Lung (tissue), 11 donors: ENCODE measurements at regions not wholly inside any gene's neighbourhood (a gene's known extent, or its start where the extent isn't known, plus 50 kb on each side); places are given as distances from the start of the nearest gene placed in this dataset.

Source experiments
- ATAC-seq: fragments of 200-7000 bp; cut with Tn5 transposase; one replicate; pipeline ENCODE4 v1.9.1; 2020; ENCODE audit warnings: moderate number of reproducible peaks; ENCODE audit not compliant: insufficient read depth, low FRiP score
- DNase-seq, 3 donors: peaks; one replicate each; pipeline ENCODE4 v3.0.0-alpha.2; 2013 to 2017
- H3K27ac ChIP-seq, 2 donors: one replicate each; pipeline ENCODE4 v1.5.1; 2013; ENCODE audit warnings: mild to moderate bottlenecking in 2 of 2, moderate library complexity in 2 of 2, control low read depth in 1 of 2, inconsistent platforms in 1 of 2, low read depth in 1 of 2, low read length in 1 of 2
- H3K27me3 ChIP-seq, 3 donors: one replicate each; pipeline ENCODE4 v1.5.1; 2013; ENCODE audit warnings: low read length in 2 of 3; ENCODE audit not compliant: control insufficient read depth in 3 of 3, insufficient read depth in 3 of 3
- H3K36me3 ChIP-seq, 4 donors: one replicate each; pipeline ENCODE4 v1.5.1; 2013; ENCODE audit warnings: low read length in 4 of 4, mild to moderate bottlenecking in 1 of 4, moderate library complexity in 1 of 4; ENCODE audit not compliant: control insufficient read depth in 4 of 4, insufficient read depth in 4 of 4
- H3K4me1 ChIP-seq, 5 donors: one replicate each; pipeline ENCODE4 v1.5.1; 2013; ENCODE audit warnings: low read length in 5 of 5, mild to moderate bottlenecking in 2 of 5, moderate library complexity in 1 of 5; ENCODE audit not compliant: control insufficient read depth in 5 of 5, insufficient read depth in 5 of 5
- H3K4me3 ChIP-seq: one replicate; pipeline ENCODE4 v1.5.1; 2013; ENCODE audit warnings: mild to moderate bottlenecking, control low read depth, moderate library complexity
- H3K9ac ChIP-seq, 2 donors: one replicate each; pipeline ENCODE4 v1.5.1; 2013; ENCODE audit warnings: low read length in 2 of 2, control low read depth in 1 of 2; ENCODE audit not compliant: insufficient read depth in 1 of 2
- H3K9me3 ChIP-seq, 4 donors: one replicate each; pipeline ENCODE4 v1.5.1; 2013; ENCODE audit warnings: low read length in 3 of 4, mild to moderate bottlenecking in 1 of 4, moderate library complexity in 1 of 4; ENCODE audit not compliant: control insufficient read depth in 4 of 4, insufficient read depth in 3 of 4
- CTCF ChIP-seq: IDR thresholded peaks from 2 replicates; pipeline ENCODE4 v1.5.1; 2012; ENCODE audit warnings: mild to moderate bottlenecking; ENCODE audit errors: control extremely low read depth, extremely low read depth
- WGBS, 2 donors: extraction: QIAGEN DNeasy Blood & Tissue Kit; methylation state at CpG; one replicate each; pipeline ENCODE4 v1.1.7; 2013; 5-methylcytosine and 5-hydroxymethylcytosine counted together
- donor health status: control.
- donor health status: control.
- donor health status: Bipolar disorder and iron deficiency.
- donor health status: healthy.
- donor health status: DM: yes; HTN: yes; CAD: no.

- Histone ChIP-seq H3K4me3 (no peak overlapping the region), H3K4me1 (no peaks in the 10 kb centered on the region), H3K27ac (no peak overlapping the region), H3K36me3 (no peaks in the 10 kb centered on the region), H3K27me3 (peaks cover 0 to 2% (median 0%) of the 10 kb centered on the region in 3 donors), H3K9ac (no peak overlapping the region), H3K9me3 (peaks cover 0 to 8% (median 4%) of the 10 kb centered on the region in 4 donors)
- no peak for TF ChIP-seq CTCF
- no peak for ATAC-seq
- WGBS, 2 donors, result 73 to 75% methylated on average over 39 of the region's 39 CpGs
- no peak for DNase-seq
Observed at GRCh38 chr22:49297871-49298721, 529.6 kb downstream of the BRD1 start.

GRCh38 chr22:49297286-49297870, 530.3 kb downstream of the BRD1 start:
- H3K27me3 ChIP-seq, result peaks cover 0 to 2% (median 0%) of the 10 kb centered on the region in 3 donors
- H3K9ac ChIP-seq, result no peak overlapping the region
- H3K9me3 ChIP-seq, result peaks cover 0 to 11% (median 5%) of the 10 kb centered on the region in 4 donors
- no peaks in the 10 kb centered on the region for H3K4me1 ChIP-seq
- H3K27ac ChIP-seq, result no peak overlapping the region
- ATAC-seq, result no peak
- H3K36me3 ChIP-seq, result no peaks in the 10 kb centered on the region
- H3K4me3 ChIP-seq, result no peak overlapping the region
- no peak for DNase-seq
- WGBS, 2 donors, result 85 to 91% methylated on average over 27 of the region's 27 CpGs
- no peak for TF ChIP-seq CTCF

GRCh38 chr22:49296561-49296960, 531.1 kb downstream of the BRD1 start:
- Histone ChIP-seq H3K36me3 (no peaks in the 10 kb centered on the region), H3K9me3 (peaks cover 0 to 11% (median 5%) of the 10 kb centered on the region in 4 donors), H3K27me3 (peaks cover 0 to 2% (median 0%) of the 10 kb centered on the region in 3 donors), H3K4me1 (no peaks in the 10 kb centered on the region), H3K9ac (no peak overlapping the region), H3K27ac (no peak overlapping the region), H3K4me3 (no peak overlapping the region)
- WGBS, 2 donors, result 85 to 92% methylated on average over 11 of the region's 11 CpGs
- TF ChIP-seq CTCF, result no peak
- ATAC-seq, result no peak
- no peak for DNase-seq
